ENCODE measurements at regions not wholly inside any gene's neighbourhood (a gene's known extent, or its start where the extent isn't known, plus 50 kb on each side); places are given as distances from the start of the nearest gene placed in this dataset.

- POLR2A ChIA-PET, result no interaction called here
- no peak for DNase-seq (ENCODE audit: extremely low spot score)
- CTCF ChIA-PET, result no interaction called here
- TF ChIP-seq CTBP1 (IDR thresholded peaks at IDR 0.05; ENCODE audit: borderline replicate concordance), result no peak
- TF ChIP-seq FOXM1 (IDR thresholded peaks at IDR 0.05; ENCODE audit: borderline replicate concordance), result no peak
- TF ChIP-seq L3MBTL2 (conservative IDR thresholded peaks at IDR 0.05), result no peak
- TF ChIP-seq, protein P1, sequence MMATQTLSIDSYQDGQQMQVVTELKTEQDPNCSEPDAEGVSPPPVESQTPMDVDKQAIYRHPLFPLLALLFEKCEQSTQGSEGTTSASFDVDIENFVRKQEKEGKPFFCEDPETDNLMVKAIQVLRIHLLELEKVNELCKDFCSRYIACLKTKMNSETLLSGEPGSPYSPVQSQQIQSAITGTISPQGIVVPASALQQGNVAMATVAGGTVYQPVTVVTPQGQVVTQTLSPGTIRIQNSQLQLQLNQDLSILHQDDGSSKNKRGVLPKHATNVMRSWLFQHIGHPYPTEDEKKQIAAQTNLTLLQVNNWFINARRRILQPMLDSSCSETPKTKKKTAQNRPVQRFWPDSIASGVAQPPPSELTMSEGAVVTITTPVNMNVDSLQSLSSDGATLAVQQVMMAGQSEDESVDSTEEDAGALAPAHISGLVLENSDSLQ (IDR thresholded peaks at IDR 0.05), result no peak
- TF ChIP-seq FOXA1 (IDR thresholded peaks at IDR 0.05), result no peak
- no peak for TF ChIP-seq NFRKB (IDR thresholded peaks at IDR 0.05)
- TF ChIP-seq ELF4 (IDR thresholded peaks at IDR 0.05), result no peak
- no peak for TF ChIP-seq FOXK2 (IDR thresholded peaks at IDR 0.05)
- no peak for TF ChIP-seq ARNT (IDR thresholded peaks at IDR 0.05)
- TF ChIP-seq ZNF384 (IDR thresholded peaks at IDR 0.05), result no peak
- TF ChIP-seq LEF1 (IDR thresholded peaks at IDR 0.05; ENCODE audit: borderline replicate concordance), result no peak
- TF ChIP-seq SUZ12 (IDR thresholded peaks at IDR 0.05), result no peak
- TF ChIP-seq TARDBP (IDR thresholded peaks at IDR 0.05), result no peak
These were observed 52.5 kb upstream of the C11orf58 start for GRCh38 chr11:16685914-16686313.

DNA sequence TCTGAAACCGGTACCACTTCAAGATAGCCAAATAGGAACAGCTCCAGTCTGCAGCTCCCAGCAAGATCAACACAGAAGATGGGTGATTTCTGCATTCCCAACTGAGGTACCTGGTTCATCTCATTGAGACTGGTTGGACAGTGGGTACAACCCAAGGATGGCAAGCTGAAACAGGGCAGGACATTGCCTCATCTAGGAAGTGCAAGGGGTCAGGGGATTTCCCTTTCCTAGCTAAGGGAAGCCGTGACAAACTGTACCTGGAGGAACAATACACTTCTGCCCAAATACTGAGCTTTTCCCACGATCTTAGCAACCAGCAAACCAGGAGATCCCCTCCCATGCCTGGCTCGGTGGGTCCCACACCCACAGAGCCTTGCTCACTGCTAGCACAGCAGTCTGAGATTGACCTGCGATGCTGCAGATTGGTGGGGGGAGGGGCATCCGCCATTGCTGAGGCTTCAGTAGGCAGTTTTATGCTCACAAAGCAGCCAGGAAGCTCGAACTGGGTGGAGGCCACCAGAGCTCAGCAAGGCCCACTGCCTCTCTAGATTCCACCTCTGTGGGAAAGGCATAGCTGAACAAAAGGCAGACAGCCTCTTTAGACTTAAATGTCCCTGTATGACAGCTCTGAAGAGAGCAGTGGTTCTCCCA, 59.9 kb upstream of the C11orf58 start:
- ChIA-PET CTCF (no interaction called here), POLR2A (no interaction called here)
- DNase-seq (ENCODE audit: extremely low spot score), result no peak
- no peak for TF ChIP-seq ELF4 (IDR thresholded peaks at IDR 0.05)
- no peak for TF ChIP-seq L3MBTL2 (conservative IDR thresholded peaks at IDR 0.05)
- TF ChIP-seq CTBP1 (IDR thresholded peaks at IDR 0.05; ENCODE audit: borderline replicate concordance), result no peak
- TF ChIP-seq FOXK2 (IDR thresholded peaks at IDR 0.05), result no peak
- TF ChIP-seq, protein P1 (IDR thresholded peaks at IDR 0.05), result no peak
- TF ChIP-seq FOXM1 (IDR thresholded peaks at IDR 0.05; ENCODE audit: borderline replicate concordance), result no peak
- no peak for TF ChIP-seq LEF1 (IDR thresholded peaks at IDR 0.05; ENCODE audit: borderline replicate concordance)
- TF ChIP-seq NFRKB (IDR thresholded peaks at IDR 0.05), result no peak
- TF ChIP-seq FOXA1 (IDR thresholded peaks at IDR 0.05), result no peak

- CTCF ChIA-PET, result no interaction called here
- TF ChIP-seq CTBP1 (IDR thresholded peaks at IDR 0.05; ENCODE audit: borderline replicate concordance), result no peak
- no peak for TF ChIP-seq TARDBP (IDR thresholded peaks at IDR 0.05)
- no peak for TF ChIP-seq BHLHE40 (IDR thresholded peaks at IDR 0.05; ENCODE audit: borderline replicate concordance)
- TF ChIP-seq FOXA1 (IDR thresholded peaks at IDR 0.05), result no peak
- no peak for TF ChIP-seq FOXM1 (IDR thresholded peaks at IDR 0.05; ENCODE audit: borderline replicate concordance)
- TF ChIP-seq, protein P1 (IDR thresholded peaks at IDR 0.05), result no peak
- TF ChIP-seq SP1 (IDR thresholded peaks at IDR 0.05), result no peak
- no peak for TF ChIP-seq HDGF (IDR thresholded peaks at IDR 0.05; ENCODE audit: borderline replicate concordance)
- TF ChIP-seq ELF4 (IDR thresholded peaks at IDR 0.05), result no peak
- no peak for TF ChIP-seq ARNT (IDR thresholded peaks at IDR 0.05)
- no peak for TF ChIP-seq L3MBTL2 (conservative IDR thresholded peaks at IDR 0.05)
- no peak for TF ChIP-seq ZNF384 (IDR thresholded peaks at IDR 0.05)
- TF ChIP-seq NFRKB (IDR thresholded peaks at IDR 0.05), result no peak
- DNase-seq (ENCODE audit: extremely low spot score), result no peak
- POLR2A ChIA-PET, result no interaction called here
These were observed 68.5 kb upstream of the C11orf58 start for GRCh38 chr11:16669799-16670415.

DNA sequence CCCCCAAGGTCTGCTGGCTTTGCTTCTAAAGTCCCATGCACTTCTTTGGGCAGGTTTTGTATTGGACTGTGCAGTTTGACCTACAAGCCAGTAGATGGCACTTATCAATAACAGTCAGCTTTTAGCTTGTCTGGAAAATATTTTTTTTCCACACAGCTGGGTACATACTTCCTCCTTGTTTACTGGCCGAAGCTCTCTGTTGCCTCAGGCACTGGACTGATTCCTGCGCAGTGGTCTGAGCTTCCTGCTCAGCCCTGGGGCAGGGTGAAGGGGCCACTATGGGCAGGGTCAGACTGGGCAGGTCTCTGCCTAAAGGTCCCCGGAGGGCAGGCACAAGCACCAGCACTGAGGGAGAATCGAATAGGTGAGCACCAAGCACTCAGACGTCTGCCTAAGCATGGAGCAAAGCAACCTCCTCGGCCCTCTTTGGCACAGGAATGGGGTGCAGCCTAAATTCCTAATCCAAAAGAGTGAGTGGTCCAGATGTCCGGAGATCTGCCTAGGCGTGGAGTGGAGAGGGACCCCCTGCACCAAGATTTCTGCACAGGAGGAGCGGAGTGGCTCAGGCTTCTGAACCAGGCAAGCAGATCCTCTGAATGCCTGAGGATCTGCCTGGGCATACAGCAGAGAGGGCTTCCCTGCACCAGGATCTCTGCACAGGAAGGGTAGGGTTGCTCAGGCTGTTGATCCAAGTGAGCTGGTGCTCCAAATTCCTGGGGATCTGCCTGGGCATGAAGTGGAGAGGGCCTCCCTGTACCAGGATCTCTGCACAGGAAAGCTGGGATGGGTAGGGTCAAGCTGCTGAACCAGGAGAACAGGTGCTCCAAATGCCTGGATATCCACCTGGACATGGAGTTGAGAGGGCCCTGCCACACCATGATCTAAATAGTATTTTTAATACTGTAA, 105.9 kb upstream of the C11orf58 start:
- peak; percentile 19 for DNase-seq (ENCODE audit: extremely low spot score)
- no peak for TF ChIP-seq ELF4 (IDR thresholded peaks at IDR 0.05)
- peak; percentile 44 for TF ChIP-seq ZNF384 (IDR thresholded peaks at IDR 0.05)
- no peak for TF ChIP-seq FOXM1 (IDR thresholded peaks at IDR 0.05; ENCODE audit: borderline replicate concordance)
- TF ChIP-seq CTBP1 (IDR thresholded peaks at IDR 0.05; ENCODE audit: borderline replicate concordance), result no peak
- CTCF ChIA-PET, result interaction anchor here (0.6 kb wide), 1 partner anchor 843 kb away, joined by 3 read pairs; no protein-coding TSS in a partner anchor
- POLR2A ChIA-PET, result no interaction called here

DNA sequence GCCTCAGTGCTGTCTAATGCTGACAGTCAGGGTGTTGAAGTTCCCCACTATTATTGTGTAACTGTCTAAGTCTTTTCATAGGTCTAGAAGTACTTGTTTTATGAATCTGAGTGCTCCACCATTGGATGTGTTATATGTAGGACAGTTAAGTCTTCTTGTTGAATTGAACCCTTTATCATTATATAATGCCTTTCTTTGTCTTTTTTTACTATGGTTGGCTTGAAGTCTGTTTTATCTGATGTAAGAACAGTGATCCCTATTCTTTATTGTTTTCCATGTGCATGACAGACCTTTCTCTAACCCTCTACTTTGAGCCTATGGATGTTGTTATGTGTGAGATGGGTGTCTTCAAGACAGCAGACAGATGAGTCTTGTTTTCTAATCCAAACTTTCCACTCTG, 107.8 kb upstream of the C11orf58 start:
- ChIA-PET POLR2A (no interaction called here), CTCF (no interaction called here)
- DNase-seq (ENCODE audit: extremely low spot score), result no peak
- TF ChIP-seq ZNF384 (IDR thresholded peaks at IDR 0.05) (no peak), BHLHE40 (IDR thresholded peaks at IDR 0.05; ENCODE audit: borderline replicate concordance) (no peak), FOXM1 (IDR thresholded peaks at IDR 0.05; ENCODE audit: borderline replicate concordance) (no peak), ARNT (IDR thresholded peaks at IDR 0.05) (no peak), SUZ12 (IDR thresholded peaks at IDR 0.05) (no peak), NFRKB (IDR thresholded peaks at IDR 0.05) (no peak), FOXK2 (IDR thresholded peaks at IDR 0.05) (no peak), ELF4 (IDR thresholded peaks at IDR 0.05) (no peak), FOXA1 (IDR thresholded peaks at IDR 0.05) (no peak), L3MBTL2 (conservative IDR thresholded peaks at IDR 0.05) (no peak), CTBP1 (IDR thresholded peaks at IDR 0.05; ENCODE audit: borderline replicate concordance) (no peak), LEF1 (IDR thresholded peaks at IDR 0.05; ENCODE audit: borderline replicate concordance) (no peak), TARDBP (IDR thresholded peaks at IDR 0.05) (no peak), SP1 (IDR thresholded peaks at IDR 0.05) (no peak), HDGF (IDR thresholded peaks at IDR 0.05; ENCODE audit: borderline replicate concordance) (no peak)
- TF ChIP-seq, protein P1 (IDR thresholded peaks at IDR 0.05), result no peak
